Body of pancreas (tissue), 4 donors: ENCODE measurements at regions not wholly inside any gene's neighbourhood (a gene's known extent, or its start where the extent isn't known, plus 50 kb on each side); places are given as distances from the start of the nearest gene placed in this dataset.

Source experiments
- CTCF ChIP-seq, 7 experiments: fragments of 450-650 bp in 4 of 7; fragments of 200-600 bp in 3 of 7; sonication (generic) in 3 of 7; IDR thresholded peaks; one replicate each; pipeline ENCODE4 v1.5.1; 2016 to 2019; ENCODE audit warnings: antibody characterized with exemption in 7 of 7
- POLR2A ChIP-seq, 3 donors: fragments of 450-650 bp; IDR thresholded peaks; one replicate each; pipeline ENCODE4 v1.6.1; 2016; ENCODE audit warnings: antibody characterized with exemption in 3 of 3, mild to moderate bottlenecking in 2 of 3

GRCh38 chr6:139496654-139497344, 122.4 kb upstream of the CITED2 start:
- no peak for TF ChIP-seq CTCF (IDR thresholded peaks at IDR 0.05)
- TF ChIP-seq POLR2A (IDR thresholded peaks at IDR 0.05), result no peak
